ACC112 (cell line): ENCODE measurements at regions not wholly inside any gene's neighbourhood (a gene's known extent, or its start where the extent isn't known, plus 50 kb on each side); places are given as distances from the start of the nearest gene placed in this dataset.

Experiments
- H2AFZ ChIP-seq: fragments of 200-600 bp; sonication (generic); one replicate; pipeline ENCODE4 v1.6.0; 2017; ENCODE audit warnings: antibody characterized with exemption, low read length; ENCODE audit not compliant: unreplicated experiment
- H3K27ac ChIP-seq: fragments of 200-600 bp; sonication (generic); 2 replicates; pipeline ENCODE4 v1.5.1; 2014; ENCODE audit warnings: low read depth, mild to moderate bottlenecking, antibody characterized with exemption, low read length, moderate library complexity
- H3K27me3 ChIP-seq: fragments of 200-600 bp; sonication (generic); 2 replicates; pipeline ENCODE4 v1.6.1; 2014; ENCODE audit warnings: mild to moderate bottlenecking, antibody characterized with exemption, low read length, moderate library complexity, mixed read lengths; ENCODE audit not compliant: insufficient read depth
- H3K36me3 ChIP-seq: fragments of 200-600 bp; sonication (generic); 2 replicates; pipeline ENCODE4 v1.6.1; 2016; ENCODE audit warnings: mild to moderate bottlenecking, antibody characterized with exemption, low read length, moderate library complexity, mixed read lengths; ENCODE audit not compliant: insufficient read depth
- H3K4me1 ChIP-seq: fragments of 200-600 bp; sonication (generic); one replicate; pipeline ENCODE4 v1.6.1; 2016; ENCODE audit warnings: low read length, mixed read lengths; ENCODE audit not compliant: insufficient read depth, unreplicated experiment, control insufficient read depth
- H3K4me3 ChIP-seq: fragments of 200-600 bp; sonication (generic); 2 replicates; pipeline ENCODE4 v1.5.1; 2014; ENCODE audit warnings: mild to moderate bottlenecking, low read depth, low read length
- H3K79me2 ChIP-seq: fragments of 200-600 bp; sonication (generic); one replicate; pipeline ENCODE4 v1.6.0; 2016; ENCODE audit warnings: low read length; ENCODE audit not compliant: control insufficient read depth, unreplicated experiment, insufficient read depth

- Histone ChIP-seq H3K4me3 (no peak overlapping the region), H3K4me1 (no peaks in the 10 kb centered on the region), H3K27ac (no peak overlapping the region), H3K79me2 (no peaks in the 10 kb centered on the region), H3K36me3 (no peaks in the 10 kb centered on the region), H2AFZ (no peak overlapping the region), H3K27me3 (no peaks in the 10 kb centered on the region)
These were observed 324.8 kb upstream of the NWD2 start for GRCh38 chr4:36919721-36920120.

GRCh38 chr4:36921476-36922216, 322.9 kb upstream of the NWD2 start:
- no peaks in the 10 kb centered on the region for H3K4me1 ChIP-seq
- H2AFZ ChIP-seq, result no peak overlapping the region
- no peak overlapping the region for H3K4me3 ChIP-seq
- no peaks in the 10 kb centered on the region for H3K27me3 ChIP-seq
- H3K79me2 ChIP-seq, result no peaks in the 10 kb centered on the region
- H3K36me3 ChIP-seq, result no peaks in the 10 kb centered on the region
- H3K27ac ChIP-seq, result no peak overlapping the region

GRCh38 chr4:36930562-36931111, 313.9 kb upstream of the NWD2 start:
- H3K36me3 ChIP-seq, result no peaks in the 10 kb centered on the region
- H3K27ac ChIP-seq, result no peak overlapping the region
- H3K4me3 ChIP-seq, result no peak overlapping the region
- H3K4me1 ChIP-seq, result no peaks in the 10 kb centered on the region
- H3K79me2 ChIP-seq, result no peaks in the 10 kb centered on the region
- no peaks in the 10 kb centered on the region for H3K27me3 ChIP-seq
- H2AFZ ChIP-seq, result no peak overlapping the region

GRCh38 chr4:36944232-36944631, 300.3 kb upstream of the NWD2 start:
- Histone ChIP-seq H3K4me3 (no peak overlapping the region), H3K4me1 (no peaks in the 10 kb centered on the region), H3K79me2 (no peaks in the 10 kb centered on the region), H3K27ac (no peak overlapping the region), H3K27me3 (no peaks in the 10 kb centered on the region), H2AFZ (no peak overlapping the region), H3K36me3 (no peaks in the 10 kb centered on the region)

GRCh38 chr4:36961420-36961819, 283.1 kb upstream of the NWD2 start:
- no peaks in the 10 kb centered on the region for H3K36me3 ChIP-seq
- no peak overlapping the region for H3K4me3 ChIP-seq
- H3K79me2 ChIP-seq, result no peaks in the 10 kb centered on the region
- H3K27ac ChIP-seq, result no peak overlapping the region
- H2AFZ ChIP-seq, result no peak overlapping the region
- H3K27me3 ChIP-seq, result no peaks in the 10 kb centered on the region
- H3K4me1 ChIP-seq, result no peaks in the 10 kb centered on the region

- Histone ChIP-seq H2AFZ (no peak overlapping the region), H3K79me2 (no peaks in the 10 kb centered on the region)
These were observed 277.6 kb upstream of the NWD2 start for GRCh38 chr4:36966756-36967460.

GRCh38 chr4:36979533-36979932, 265.0 kb upstream of the NWD2 start:
- Histone ChIP-seq H3K4me1 (no peaks in the 10 kb centered on the region), H3K79me2 (no peaks in the 10 kb centered on the region), H3K36me3 (no peaks in the 10 kb centered on the region), H3K4me3 (no peak overlapping the region), H3K27me3 (no peaks in the 10 kb centered on the region), H3K27ac (no peak overlapping the region), H2AFZ (no peak overlapping the region)

More at GRCh38 chr4:36966756-36967460, 277.6 kb upstream of the NWD2 start:
- Histone ChIP-seq H3K27me3 (no peaks in the 10 kb centered on the region), H3K27ac (no peak overlapping the region), H3K4me1 (no peaks in the 10 kb centered on the region), H3K36me3 (no peaks in the 10 kb centered on the region), H3K4me3 (no peak overlapping the region)

- no peaks in the 10 kb centered on the region for H3K27me3 ChIP-seq
- H2AFZ ChIP-seq, result no peak overlapping the region
- H3K4me1 ChIP-seq, result no peaks in the 10 kb centered on the region
- no peak overlapping the region for H3K27ac ChIP-seq
- no peaks in the 10 kb centered on the region for H3K79me2 ChIP-seq
- H3K4me3 ChIP-seq, result no peak overlapping the region
- H3K36me3 ChIP-seq, result no peaks in the 10 kb centered on the region
These were observed 254.2 kb upstream of the NWD2 start for GRCh38 chr4:36990128-36990872.

GRCh38 chr4:36997727-36998126, 246.8 kb upstream of the NWD2 start:
- Histone ChIP-seq H3K36me3 (no peaks in the 10 kb centered on the region), H3K27ac (no peak overlapping the region), H3K4me3 (no peak overlapping the region), H3K79me2 (no peaks in the 10 kb centered on the region), H3K4me1 (no peaks in the 10 kb centered on the region), H3K27me3 (no peaks in the 10 kb centered on the region), H2AFZ (no peak overlapping the region)

- H3K36me3 ChIP-seq, result no peaks in the 10 kb centered on the region
- H3K27ac ChIP-seq, result no peak overlapping the region
- H3K27me3 ChIP-seq, result no peaks in the 10 kb centered on the region
- H2AFZ ChIP-seq, result no peak overlapping the region
- no peaks in the 10 kb centered on the region for H3K4me1 ChIP-seq
- no peaks in the 10 kb centered on the region for H3K79me2 ChIP-seq
- H3K4me3 ChIP-seq, result no peak overlapping the region
These were observed 244.3 kb upstream of the NWD2 start for GRCh38 chr4:37000281-37000680.
